ENCODE measurements at regions not wholly inside any gene's neighbourhood (a gene's known extent, or its start where the extent isn't known, plus 50 kb on each side); places are given as distances from the start of the nearest gene placed in this dataset.

DNA sequence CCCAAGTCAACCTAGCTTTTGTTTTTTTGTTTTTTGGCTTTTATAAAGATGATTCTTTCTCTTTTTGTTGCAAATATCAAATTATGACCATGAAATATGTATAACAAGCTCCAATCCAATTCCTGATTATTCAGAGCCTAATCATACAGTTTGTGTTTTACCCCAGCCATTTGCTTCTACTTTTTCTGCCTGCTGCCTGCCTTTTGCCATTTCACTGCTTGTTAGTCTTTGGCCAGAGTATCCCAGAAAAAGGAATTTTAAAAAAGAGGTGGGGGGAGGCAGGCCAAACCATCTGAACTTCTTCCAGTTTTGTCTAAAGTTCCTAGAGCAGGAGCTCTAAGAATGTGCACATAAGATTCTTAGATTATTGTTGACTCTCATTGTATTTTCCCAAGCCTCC is 211.9 kb upstream of the VRK2 start:
- H3K36me3 ChIP-seq, result no peaks in the 10 kb centered on the region
- no peak for ATAC-seq
- no peak for TF ChIP-seq POLR2A (IDR thresholded peaks at IDR 0.05)
- TF ChIP-seq, protein P1, sequence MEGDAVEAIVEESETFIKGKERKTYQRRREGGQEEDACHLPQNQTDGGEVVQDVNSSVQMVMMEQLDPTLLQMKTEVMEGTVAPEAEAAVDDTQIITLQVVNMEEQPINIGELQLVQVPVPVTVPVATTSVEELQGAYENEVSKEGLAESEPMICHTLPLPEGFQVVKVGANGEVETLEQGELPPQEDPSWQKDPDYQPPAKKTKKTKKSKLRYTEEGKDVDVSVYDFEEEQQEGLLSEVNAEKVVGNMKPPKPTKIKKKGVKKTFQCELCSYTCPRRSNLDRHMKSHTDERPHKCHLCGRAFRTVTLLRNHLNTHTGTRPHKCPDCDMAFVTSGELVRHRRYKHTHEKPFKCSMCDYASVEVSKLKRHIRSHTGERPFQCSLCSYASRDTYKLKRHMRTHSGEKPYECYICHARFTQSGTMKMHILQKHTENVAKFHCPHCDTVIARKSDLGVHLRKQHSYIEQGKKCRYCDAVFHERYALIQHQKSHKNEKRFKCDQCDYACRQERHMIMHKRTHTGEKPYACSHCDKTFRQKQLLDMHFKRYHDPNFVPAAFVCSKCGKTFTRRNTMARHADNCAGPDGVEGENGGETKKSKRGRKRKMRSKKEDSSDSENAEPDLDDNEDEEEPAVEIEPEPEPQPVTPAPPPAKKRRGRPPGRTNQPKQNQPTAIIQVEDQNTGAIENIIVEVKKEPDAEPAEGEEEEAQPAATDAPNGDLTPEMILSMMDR (IDR thresholded peaks at IDR 0.05), result no peak
- DNase-seq, result no peak
- H3K9me3 ChIP-seq, result no peaks in the 10 kb centered on the region
- H3K27me3 ChIP-seq, result no peaks in the 10 kb centered on the region
- no peak overlapping the region for H3K4me3 ChIP-seq
- H3K4me1 ChIP-seq, result no peaks in the 10 kb centered on the region
- H3K27ac ChIP-seq, result no peak overlapping the region
- intact Hi-C loops (cut with DNase I), result no loop called here

DNA sequence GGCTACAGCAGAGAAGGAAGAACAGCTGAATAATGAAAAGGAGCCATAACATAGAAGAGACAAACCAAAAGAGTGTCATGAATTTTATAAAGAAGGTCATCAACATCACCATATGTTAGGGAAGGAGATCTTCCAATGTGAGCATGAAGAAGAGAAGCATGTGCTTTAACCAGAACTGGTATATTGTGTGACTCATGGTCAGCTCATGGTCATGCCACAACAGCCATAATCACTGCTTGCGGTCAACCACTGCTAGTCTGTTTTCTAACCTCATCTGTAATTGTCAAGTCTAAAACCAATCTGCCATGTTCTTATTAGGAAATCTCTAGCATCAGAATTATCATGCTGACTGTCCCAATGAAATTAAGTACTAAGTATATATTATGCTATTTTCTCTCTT is 204.1 kb upstream of the VRK2 start:
- no peak for TF ChIP-seq POLR2A (IDR thresholded peaks at IDR 0.05)
- TF ChIP-seq, protein P1 (IDR thresholded peaks at IDR 0.05), result no peak
- WGBS (ENCODE audit: insufficient coverage, low coverage, low lambda C conversion rate, missing lambda C conversion rate), result 92% methylated on average over 1 of the region's 1 CpG
- intact Hi-C loops (cut with DNase I), result no loop called here
- Histone ChIP-seq H3K27me3 (no peaks in the 10 kb centered on the region), H3K36me3 (no peaks in the 10 kb centered on the region), H3K4me3 (no peak overlapping the region), H3K9me3 (no peaks in the 10 kb centered on the region), H3K27ac (no peak overlapping the region), H3K4me1 (no peaks in the 10 kb centered on the region)
- ATAC-seq (no peak), DNase-seq (no peak)

DNA sequence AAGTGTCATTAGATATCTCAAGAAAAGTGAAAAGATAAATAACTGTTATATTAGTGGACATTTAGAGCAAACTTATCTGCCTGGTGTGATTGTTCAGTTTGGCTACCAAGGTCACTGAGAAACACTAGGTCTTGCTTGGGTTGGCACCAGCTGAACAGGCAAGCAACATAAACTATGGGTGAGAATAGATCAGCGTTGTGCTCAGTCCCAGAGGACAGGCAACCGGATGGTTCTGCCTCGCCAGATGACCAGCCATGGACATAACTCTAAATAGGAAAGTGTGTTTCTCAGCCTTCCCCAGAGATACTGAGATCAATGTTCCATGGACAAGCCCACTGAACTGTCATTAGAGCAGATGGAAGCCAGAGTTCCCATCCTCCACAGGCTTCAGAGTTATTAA is 203.4 kb upstream of the VRK2 start:
- Histone ChIP-seq H3K27ac (no peak overlapping the region), H3K36me3 (no peaks in the 10 kb centered on the region), H3K27me3 (no peaks in the 10 kb centered on the region), H3K9me3 (no peaks in the 10 kb centered on the region), H3K4me3 (no peak overlapping the region), H3K4me1 (no peaks in the 10 kb centered on the region)
- TF ChIP-seq, protein P1 (IDR thresholded peaks at IDR 0.05), result no peak
- TF ChIP-seq POLR2A (IDR thresholded peaks at IDR 0.05), result no peak
- ATAC-seq, result no peak
- intact Hi-C loops (cut with DNase I), result no loop called here
- no peak for DNase-seq
- WGBS (ENCODE audit: insufficient coverage, low coverage, low lambda C conversion rate, missing lambda C conversion rate), result 75% methylated on average over 2 of the region's 3 CpGs

DNA sequence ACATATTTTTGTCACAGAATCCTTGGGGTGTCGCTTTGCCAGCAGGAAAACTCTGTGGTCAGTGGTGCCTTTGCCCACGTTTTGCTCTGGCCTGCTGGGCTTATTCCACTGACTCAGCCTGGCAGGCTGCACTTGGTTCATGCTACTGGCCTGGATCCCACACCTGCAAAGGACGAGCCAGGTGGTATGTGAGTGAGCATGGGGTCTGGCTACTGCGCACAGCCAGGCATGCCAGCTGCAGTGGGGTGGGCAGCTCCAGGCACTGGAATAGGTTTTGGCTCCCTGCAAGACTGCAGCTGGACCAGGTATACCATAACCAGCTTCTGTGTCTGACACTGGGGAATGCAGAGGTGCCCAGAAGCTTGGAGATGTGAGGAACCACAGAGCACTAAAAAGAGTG is 197.9 kb upstream of the VRK2 start:
- 40% methylated on average over 2 of the region's 4 CpGs for WGBS (ENCODE audit: insufficient coverage, low coverage, low lambda C conversion rate, missing lambda C conversion rate)
- no peaks in the 10 kb centered on the region for H3K9me3 ChIP-seq
- no peaks in the 10 kb centered on the region for H3K4me1 ChIP-seq
- ATAC-seq, result no peak
- no peak overlapping the region for H3K4me3 ChIP-seq
- TF ChIP-seq, protein P1 (IDR thresholded peaks at IDR 0.05), result no peak
- no peak for TF ChIP-seq POLR2A (IDR thresholded peaks at IDR 0.05)
- intact Hi-C loops (cut with DNase I), result no loop called here
- no peaks in the 10 kb centered on the region for H3K36me3 ChIP-seq
- H3K27me3 ChIP-seq, result no peaks in the 10 kb centered on the region
- no peak overlapping the region for H3K27ac ChIP-seq
- DNase-seq, result no peak

DNA sequence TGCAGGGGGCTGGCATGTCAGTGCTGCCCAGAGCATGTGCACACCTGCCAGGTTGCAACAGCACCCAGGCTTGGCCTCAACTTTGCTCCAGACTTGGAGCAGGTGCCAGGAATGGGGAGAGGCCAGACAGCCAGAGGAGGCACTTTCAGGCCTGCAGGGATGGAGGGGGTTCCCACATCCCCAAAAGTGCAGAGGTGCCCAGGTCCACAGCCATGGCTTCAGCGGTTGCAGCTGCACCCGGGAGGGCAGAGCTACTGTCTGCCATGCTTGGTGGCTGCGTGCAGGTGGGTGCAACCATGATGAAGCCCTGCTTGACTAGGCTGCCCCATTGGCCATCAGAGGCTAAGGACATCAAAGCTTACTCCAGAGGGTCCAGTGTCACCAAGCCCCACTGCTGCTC is 196.8 kb upstream of the VRK2 start:
- intact Hi-C loops (cut with DNase I), result no loop called here
- H3K27ac ChIP-seq, result no peak overlapping the region
- no peaks in the 10 kb centered on the region for H3K36me3 ChIP-seq
- no peaks in the 10 kb centered on the region for H3K4me1 ChIP-seq
- no peak for TF ChIP-seq POLR2A (IDR thresholded peaks at IDR 0.05)
- TF ChIP-seq, protein P1 (IDR thresholded peaks at IDR 0.05), result no peak
- H3K4me3 ChIP-seq, result no peak overlapping the region
- DNase-seq (peak in 1 of 3 donors; percentile 34), ATAC-seq (no peak)
- H3K9me3 ChIP-seq, result no peaks in the 10 kb centered on the region
- H3K27me3 ChIP-seq, result no peaks in the 10 kb centered on the region
- no CpG with 5 or more reads among the region's 3 CpGs for WGBS (ENCODE audit: insufficient coverage, low coverage, low lambda C conversion rate, missing lambda C conversion rate)
